ENCODE measurements at regions not wholly inside any gene's neighbourhood (a gene's known extent, or its start where the extent isn't known, plus 50 kb on each side); places are given as distances from the start of the nearest gene placed in this dataset.

DNA sequence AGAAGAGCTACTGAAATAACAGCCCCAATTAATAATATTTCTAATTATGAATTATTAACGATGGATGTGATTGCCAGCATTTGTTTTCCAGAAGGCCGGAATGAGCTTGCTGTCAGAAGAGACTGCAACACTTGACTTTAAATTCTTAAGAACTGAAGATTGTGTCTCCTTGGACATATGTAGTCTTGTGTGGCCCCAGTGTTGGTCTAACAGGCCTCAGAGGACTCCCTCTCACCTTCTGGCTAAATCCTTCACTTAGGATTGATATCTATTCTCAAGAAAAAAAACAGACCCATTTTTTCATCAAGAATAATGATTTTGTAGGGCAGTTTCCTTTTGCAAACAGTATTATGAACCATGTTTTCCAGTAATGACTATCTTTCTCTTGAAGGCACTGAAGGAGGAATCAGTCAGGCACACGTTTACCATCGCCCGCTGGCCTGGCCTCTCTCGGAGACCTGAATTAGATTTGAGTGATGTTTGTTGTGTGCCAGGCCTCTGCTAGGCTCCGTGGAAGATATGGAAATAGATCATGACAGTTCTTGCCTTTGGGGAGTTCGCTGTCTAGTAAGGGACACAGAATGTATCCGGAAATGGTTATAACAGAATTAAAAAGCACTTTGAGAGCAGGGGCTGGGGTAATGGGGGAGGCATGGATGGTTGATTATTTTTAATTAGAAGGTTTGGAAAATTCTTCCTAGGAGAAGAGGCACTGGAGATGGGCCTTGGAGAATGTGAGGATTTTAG lies 258.0 kb downstream of the MYCN start:
- H3K4me3 ChIP-seq (ENCODE audit: low read depth, low read length) = no peak overlapping the region
- TF ChIP-seq, protein P1, sequence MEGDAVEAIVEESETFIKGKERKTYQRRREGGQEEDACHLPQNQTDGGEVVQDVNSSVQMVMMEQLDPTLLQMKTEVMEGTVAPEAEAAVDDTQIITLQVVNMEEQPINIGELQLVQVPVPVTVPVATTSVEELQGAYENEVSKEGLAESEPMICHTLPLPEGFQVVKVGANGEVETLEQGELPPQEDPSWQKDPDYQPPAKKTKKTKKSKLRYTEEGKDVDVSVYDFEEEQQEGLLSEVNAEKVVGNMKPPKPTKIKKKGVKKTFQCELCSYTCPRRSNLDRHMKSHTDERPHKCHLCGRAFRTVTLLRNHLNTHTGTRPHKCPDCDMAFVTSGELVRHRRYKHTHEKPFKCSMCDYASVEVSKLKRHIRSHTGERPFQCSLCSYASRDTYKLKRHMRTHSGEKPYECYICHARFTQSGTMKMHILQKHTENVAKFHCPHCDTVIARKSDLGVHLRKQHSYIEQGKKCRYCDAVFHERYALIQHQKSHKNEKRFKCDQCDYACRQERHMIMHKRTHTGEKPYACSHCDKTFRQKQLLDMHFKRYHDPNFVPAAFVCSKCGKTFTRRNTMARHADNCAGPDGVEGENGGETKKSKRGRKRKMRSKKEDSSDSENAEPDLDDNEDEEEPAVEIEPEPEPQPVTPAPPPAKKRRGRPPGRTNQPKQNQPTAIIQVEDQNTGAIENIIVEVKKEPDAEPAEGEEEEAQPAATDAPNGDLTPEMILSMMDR (IDR thresholded peaks at IDR 0.05; ENCODE audit: low read depth, low read length) = no peak

DNA sequence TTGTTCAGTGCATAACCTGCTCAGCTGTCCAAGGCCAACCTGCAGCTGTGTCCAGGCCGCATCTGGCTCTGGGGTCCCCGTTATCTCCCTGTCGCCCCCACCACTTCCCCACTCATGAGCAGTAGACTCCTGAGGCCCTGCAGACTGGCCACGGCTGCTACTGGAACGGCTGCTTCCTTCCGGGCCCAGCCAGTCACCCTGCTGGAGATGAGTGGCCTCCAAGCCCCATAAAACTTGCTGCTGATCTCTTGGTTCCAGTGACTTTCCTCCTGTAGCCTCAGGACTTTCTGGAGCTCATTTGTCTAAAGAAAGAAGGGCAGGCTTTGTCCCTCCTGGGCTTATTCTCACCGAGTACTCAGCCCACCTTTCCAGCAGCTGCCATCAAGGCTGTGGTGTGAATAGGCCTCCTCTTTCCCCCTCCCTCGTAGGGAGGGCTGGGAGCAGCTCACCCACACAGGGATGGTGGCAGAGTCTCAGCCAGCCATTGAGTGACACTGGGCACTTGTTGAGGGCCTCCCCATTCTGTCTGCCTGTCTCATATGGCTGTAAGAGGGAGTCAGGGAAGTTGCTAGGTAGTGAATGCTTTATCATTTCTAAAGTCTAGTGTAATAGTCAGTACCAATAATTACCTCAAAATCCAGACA lies 257.3 kb downstream of the MYCN start:
- H3K4me3 ChIP-seq (ENCODE audit: low read depth, low read length) = no peak overlapping the region
- TF ChIP-seq, protein P1 (IDR thresholded peaks at IDR 0.05; ENCODE audit: low read depth, low read length) = no peak

DNA sequence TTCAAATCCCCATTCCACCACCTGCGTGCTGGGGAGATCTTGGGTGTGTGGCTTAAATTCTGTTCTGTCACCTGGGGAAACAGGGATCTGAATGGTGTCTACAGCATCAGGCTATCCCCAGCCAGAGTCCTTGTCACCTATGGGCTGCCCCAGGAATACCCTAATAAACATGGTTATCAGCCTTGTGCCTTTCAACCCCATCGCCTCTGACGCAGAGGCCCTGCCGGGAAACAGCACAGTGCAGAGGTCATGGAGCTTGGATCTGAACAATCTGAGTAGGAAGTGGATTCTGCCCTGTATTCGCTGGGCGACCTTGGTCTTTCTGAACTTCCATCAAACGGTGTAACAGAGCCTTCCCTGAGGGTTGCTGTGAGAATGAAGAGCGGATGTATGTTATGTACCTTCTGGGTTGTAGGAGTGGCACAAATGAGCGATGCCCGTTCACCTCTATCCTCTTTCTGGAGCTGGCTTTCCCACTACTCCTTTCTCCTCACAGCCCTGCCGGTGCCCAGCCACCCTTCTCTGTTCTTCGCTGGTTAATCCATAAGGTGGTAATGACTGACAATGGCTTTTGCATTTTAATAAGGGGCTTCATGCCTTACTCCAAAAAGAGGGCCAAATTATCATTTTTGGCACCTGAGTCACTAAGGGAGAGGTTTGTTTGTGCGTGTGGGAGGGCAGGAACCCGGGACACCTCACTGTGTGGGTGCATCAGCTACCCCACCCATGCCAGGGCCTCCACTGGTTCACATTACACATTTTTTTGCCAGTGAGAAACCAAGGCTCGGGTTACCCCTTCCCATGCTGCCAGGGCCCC lies 256.5 kb downstream of the MYCN start:
- TF ChIP-seq, protein P1 (IDR thresholded peaks at IDR 0.05; ENCODE audit: low read depth, low read length) = no peak
- H3K4me3 ChIP-seq (ENCODE audit: low read depth, low read length) = no peak overlapping the region

DNA sequence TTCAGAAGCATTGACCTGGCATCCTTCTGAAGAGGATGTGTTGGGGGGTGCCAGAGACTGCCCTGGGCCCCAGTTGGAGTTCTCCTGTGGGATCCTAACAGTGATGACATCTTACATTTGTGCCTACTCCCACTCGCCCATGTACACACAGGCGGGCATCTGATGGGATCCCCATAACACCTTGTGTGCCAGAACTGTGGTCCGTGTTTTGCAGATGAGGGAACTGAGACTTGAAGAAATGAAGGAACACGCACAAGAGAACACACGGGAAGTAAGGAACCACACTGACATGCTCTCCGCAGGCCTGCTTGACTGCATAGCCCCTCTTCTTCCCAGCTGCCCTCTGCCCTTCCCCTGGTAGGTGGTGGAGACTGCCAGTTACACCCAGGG lies 255.3 kb downstream of the MYCN start:
- H3K4me3 ChIP-seq (ENCODE audit: low read depth, low read length) = no peak overlapping the region
- TF ChIP-seq, protein P1 (IDR thresholded peaks at IDR 0.05; ENCODE audit: low read depth, low read length) = no peak

DNA sequence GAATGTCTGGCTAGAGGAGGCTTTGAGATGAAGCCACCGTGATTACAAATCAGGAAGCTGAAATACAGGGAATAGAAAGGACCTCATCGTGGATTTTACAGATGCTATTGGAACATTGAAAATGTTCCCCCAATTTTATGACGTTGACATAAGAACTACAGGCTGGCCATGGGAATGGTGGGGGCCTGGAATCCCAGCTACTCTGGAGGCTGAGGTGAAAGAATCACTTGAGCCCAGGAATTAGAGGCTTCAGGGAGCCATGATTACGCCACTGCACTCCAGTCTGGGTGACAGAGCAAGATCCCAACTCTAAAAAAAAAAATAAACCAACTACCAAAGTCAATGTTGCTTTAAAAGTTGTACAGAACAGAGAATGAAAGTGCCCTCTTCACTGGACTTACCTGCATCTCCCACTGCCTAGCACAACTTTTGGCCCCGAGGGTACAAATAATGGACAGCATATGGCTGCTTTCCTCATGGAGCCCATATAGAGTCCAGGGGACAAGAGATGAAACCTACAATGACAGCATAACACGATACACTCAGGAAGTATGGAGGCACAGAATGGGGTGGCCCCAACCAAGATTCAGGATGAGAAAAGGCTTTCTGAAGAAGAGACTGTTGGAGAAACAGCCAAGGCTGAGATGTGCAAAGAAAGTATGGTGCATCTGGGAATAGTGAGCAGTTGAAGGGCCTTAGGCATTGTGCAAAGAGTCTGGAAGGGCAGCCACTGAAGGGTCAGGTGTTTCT lies 254.8 kb downstream of the MYCN start:
- TF ChIP-seq, protein P1 (IDR thresholded peaks at IDR 0.05; ENCODE audit: low read depth, low read length) = no peak
- H3K4me3 ChIP-seq (ENCODE audit: low read depth, low read length) = no peak overlapping the region

DNA sequence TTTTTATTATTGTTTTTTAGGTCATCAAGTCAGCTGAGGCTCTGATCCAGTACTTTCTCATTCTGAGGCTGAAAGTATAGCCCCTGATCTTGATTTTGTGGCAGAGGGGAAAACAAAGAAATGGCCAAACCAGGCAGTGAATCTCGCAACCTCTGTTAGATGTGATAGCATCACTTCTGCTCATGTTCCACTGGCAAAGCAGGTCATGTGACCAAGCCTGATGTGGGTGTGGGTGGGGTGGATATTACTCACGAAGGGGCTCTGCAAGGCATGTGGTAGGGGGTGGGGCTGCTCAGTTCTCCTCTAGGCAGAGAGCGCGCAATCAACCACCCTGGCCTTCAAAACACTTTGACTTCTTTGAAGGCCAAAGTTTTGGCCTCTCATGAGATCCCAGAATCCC lies 254.2 kb downstream of the MYCN start:
- TF ChIP-seq, protein P1 (IDR thresholded peaks at IDR 0.05; ENCODE audit: low read depth, low read length) = no peak

More for the DNA sequence above, 254.2 kb downstream of the MYCN start:
- no peak overlapping the region for H3K4me3 ChIP-seq (ENCODE audit: low read depth, low read length)
